ENCODE measurements at regions not wholly inside any gene's neighbourhood (a gene's known extent, or its start where the extent isn't known, plus 50 kb on each side); places are given as distances from the start of the nearest gene placed in this dataset.

GRCh38 chr13:53310786-53311185, 282.2 kb downstream of the OLFM4 start:
- TF ChIP-seq CTCF (IDR thresholded peaks at IDR 0.05; ENCODE audit: low read depth, low read length, poor library complexity, severe bottlenecking) (no peak), EZH2phosphoT487 (IDR thresholded peaks at IDR 0.05; ENCODE audit: borderline replicate concordance, low read length) (no peak)
